Upper lobe of right lung (tissue), 1 donor: ENCODE measurements at regions not wholly inside any gene's neighbourhood (a gene's known extent, or its start where the extent isn't known, plus 50 kb on each side); places are given as distances from the start of the nearest gene placed in this dataset.

ENCODE experiments used
- ATAC-seq: fragments of 200-7000 bp; cut with Tn5 transposase; one replicate; pipeline ENCODE4 v1.9.1; 2020; ENCODE audit warnings: mild to moderate bottlenecking, moderate library complexity
- DNase-seq: peaks from one replicate; pipeline ENCODE4 v3.0.0-alpha.2; 2020
- H3K27ac ChIP-seq: fragments of 200-600 bp; one replicate; pipeline ENCODE4 v1.8.0; 2022
- H3K27me3 ChIP-seq: fragments of 200-600 bp; one replicate; pipeline ENCODE4 v1.8.0; 2022; ENCODE audit warnings: mild to moderate bottlenecking
- H3K36me3 ChIP-seq: fragments of 200-600 bp; one replicate; pipeline ENCODE4 v1.8.0; 2022
- H3K4me1 ChIP-seq: fragments of 200-600 bp; one replicate; pipeline ENCODE4 v1.8.0; 2022
- H3K4me3 ChIP-seq: fragments of 200-600 bp; one replicate; pipeline ENCODE4 v1.8.0; 2022; ENCODE audit warnings: mild to moderate bottlenecking
- H3K9me3 ChIP-seq: fragments of 200-600 bp; one replicate; pipeline ENCODE4 v1.8.0; 2022
- intact Hi-C: fragments of 100-400 bp; cut with DNase I; formaldehyde crosslinking; loops from one replicate; pipeline ENCODE4 v1.11.0; 2022
- TF ChIP-seq, protein P1 (sequence below): fragments of 200-600 bp; IDR thresholded peaks from one replicate; pipeline ENCODE4 v1.8.0; 2022; ENCODE audit warnings: antibody characterized with exemption
- donor health status: DM: no; HTN: yes; CAD: no; lungs with severe emphysema.

DNA sequence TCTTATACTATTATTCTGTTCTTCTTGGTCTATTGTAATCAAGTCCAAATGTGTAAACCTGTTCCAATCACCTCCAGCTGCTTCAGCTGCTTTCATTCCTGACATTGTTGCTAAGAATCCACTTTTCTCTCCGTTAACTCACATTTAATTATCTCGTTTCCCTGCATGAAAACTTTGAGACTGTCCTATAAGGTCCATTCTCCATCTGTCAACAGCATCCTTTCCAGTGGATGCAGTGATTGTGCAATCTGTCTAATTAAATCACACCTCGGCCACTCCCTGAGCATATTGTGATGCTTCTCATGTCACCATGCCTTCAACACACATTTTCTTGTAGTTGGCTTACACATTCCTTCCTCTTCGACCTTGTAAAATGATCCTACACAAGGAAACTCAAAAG lies 1626.9 kb upstream of the SLC10A2 start:
- ATAC-seq (no peak), DNase-seq (no peak)
- TF ChIP-seq, protein P1, sequence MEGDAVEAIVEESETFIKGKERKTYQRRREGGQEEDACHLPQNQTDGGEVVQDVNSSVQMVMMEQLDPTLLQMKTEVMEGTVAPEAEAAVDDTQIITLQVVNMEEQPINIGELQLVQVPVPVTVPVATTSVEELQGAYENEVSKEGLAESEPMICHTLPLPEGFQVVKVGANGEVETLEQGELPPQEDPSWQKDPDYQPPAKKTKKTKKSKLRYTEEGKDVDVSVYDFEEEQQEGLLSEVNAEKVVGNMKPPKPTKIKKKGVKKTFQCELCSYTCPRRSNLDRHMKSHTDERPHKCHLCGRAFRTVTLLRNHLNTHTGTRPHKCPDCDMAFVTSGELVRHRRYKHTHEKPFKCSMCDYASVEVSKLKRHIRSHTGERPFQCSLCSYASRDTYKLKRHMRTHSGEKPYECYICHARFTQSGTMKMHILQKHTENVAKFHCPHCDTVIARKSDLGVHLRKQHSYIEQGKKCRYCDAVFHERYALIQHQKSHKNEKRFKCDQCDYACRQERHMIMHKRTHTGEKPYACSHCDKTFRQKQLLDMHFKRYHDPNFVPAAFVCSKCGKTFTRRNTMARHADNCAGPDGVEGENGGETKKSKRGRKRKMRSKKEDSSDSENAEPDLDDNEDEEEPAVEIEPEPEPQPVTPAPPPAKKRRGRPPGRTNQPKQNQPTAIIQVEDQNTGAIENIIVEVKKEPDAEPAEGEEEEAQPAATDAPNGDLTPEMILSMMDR, result no peak
- intact Hi-C loops, result no loop called here
- no peak overlapping the region for H3K4me3 ChIP-seq
- no peak overlapping the region for H3K27ac ChIP-seq
- no peaks in the 10 kb centered on the region for H3K36me3 ChIP-seq
- no peaks in the 10 kb centered on the region for H3K9me3 ChIP-seq
- H3K4me1 ChIP-seq, result no peaks in the 10 kb centered on the region
- no peaks in the 10 kb centered on the region for H3K27me3 ChIP-seq

DNA sequence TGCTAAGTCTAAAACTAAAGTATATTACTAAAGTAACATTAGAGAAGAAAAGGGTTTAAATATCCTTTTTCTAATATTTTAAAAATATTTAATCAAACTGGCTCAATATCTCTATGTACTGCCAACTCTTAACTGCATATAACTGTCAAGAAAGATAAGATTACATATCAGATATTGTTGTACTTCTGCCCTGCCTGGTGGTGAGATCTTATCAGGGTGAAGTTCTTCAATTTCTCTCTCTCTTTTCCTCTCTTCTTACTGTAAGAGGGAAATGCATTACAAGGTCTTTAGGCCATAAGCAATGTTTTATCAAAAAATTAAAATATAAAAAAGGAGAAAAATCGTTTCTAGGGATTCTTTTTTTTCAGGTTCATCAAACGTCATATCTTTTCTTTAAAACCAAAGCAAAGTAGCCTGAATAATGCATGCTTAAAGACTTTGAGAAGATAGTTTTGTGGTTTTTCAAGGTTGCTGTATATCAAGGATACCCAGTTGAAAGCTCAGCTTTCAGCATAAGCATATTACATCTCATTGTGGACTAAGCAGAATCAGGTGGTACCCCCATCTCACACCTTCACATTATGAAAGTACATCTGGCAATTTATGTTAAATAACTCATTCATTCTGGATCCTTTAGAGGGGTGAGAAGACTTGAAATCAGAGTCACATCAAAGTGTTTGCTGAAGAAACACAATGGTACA lies 1625.7 kb upstream of the SLC10A2 start:
- no peak overlapping the region for H3K4me3 ChIP-seq
- no peaks in the 10 kb centered on the region for H3K27me3 ChIP-seq
- H3K9me3 ChIP-seq, result no peaks in the 10 kb centered on the region
- DNase-seq (no peak), ATAC-seq (no peak)
- no peaks in the 10 kb centered on the region for H3K4me1 ChIP-seq
- TF ChIP-seq, protein P1, result no peak
- no peak overlapping the region for H3K27ac ChIP-seq
- intact Hi-C loops, result no loop called here
- no peaks in the 10 kb centered on the region for H3K36me3 ChIP-seq

DNA sequence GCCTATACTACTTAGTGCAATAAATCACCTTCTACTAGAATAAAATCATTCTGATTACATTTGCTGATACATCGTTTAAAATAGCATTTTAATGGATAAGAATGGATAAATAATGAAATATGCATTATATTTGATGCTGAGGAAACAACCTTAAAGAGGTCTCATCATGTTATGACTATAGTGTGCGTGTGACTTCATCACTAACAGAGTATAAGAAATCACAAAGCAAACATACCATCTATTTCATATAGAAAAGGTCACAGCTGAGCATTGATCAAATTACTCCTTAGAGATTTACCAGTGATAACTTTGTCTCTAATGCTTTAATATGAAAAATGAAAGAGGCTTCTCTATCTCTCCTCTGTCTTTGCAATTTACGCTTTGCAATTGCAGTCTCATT lies 1620.3 kb upstream of the SLC10A2 start:
- no peak for ATAC-seq
- Histone ChIP-seq H3K36me3 (no peaks in the 10 kb centered on the region), H3K4me3 (no peak overlapping the region), H3K27ac (no peak overlapping the region), H3K4me1 (no peaks in the 10 kb centered on the region), H3K9me3 (no peaks in the 10 kb centered on the region), H3K27me3 (no peaks in the 10 kb centered on the region)
- intact Hi-C loops, result no loop called here
- no peak for DNase-seq
- TF ChIP-seq, protein P1, result no peak

DNA sequence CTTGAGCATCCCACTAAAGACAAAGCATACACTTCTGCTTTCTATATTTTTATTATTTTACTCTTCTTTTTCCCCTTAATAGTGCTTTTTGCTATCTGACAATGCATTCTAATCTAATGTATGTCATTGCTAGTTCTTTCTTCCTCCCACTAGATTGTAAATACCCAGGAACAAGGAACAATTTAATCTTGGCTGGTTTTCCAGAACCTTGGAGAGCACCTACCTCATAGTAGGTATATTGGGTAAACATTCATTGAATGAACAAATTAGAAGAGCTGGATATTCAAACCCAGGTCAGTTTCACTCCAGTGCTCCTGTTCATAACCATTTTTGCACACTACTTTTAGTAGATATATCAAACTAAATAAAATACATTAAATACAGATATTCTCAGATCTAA lies 1617.6 kb upstream of the SLC10A2 start:
- TF ChIP-seq, protein P1, result no peak
- no peaks in the 10 kb centered on the region for H3K4me1 ChIP-seq
- no peak for DNase-seq
- no peak overlapping the region for H3K4me3 ChIP-seq
- intact Hi-C loops, result no loop called here
- no peaks in the 10 kb centered on the region for H3K9me3 ChIP-seq
- no peak for ATAC-seq
- no peak overlapping the region for H3K27ac ChIP-seq
- no peaks in the 10 kb centered on the region for H3K27me3 ChIP-seq
- H3K36me3 ChIP-seq, result no peaks in the 10 kb centered on the region

DNA sequence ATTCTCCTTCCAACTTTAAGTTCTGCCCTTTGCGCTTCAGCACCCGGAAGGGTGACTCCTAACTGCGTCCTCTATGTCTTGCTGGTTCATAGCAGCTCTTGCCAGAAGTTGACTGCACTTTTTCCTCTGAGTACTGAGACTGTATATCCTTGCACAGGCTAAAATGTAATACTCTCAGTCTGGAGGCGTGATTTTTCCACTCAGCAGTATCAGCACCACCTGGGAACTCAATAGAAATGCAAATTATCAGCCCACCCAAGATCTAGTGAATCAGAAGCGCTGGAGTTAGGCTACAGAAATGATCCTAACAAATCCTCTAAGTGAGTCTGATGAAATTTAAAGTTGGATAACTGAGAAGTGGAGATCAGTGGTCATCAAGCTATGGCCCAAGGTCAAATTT lies 1611.9 kb upstream of the SLC10A2 start:
- no peak overlapping the region for H3K27ac ChIP-seq
- H3K9me3 ChIP-seq, result no peaks in the 10 kb centered on the region
- H3K36me3 ChIP-seq, result no peaks in the 10 kb centered on the region
- no peak overlapping the region for H3K4me3 ChIP-seq
- TF ChIP-seq, protein P1, result no peak
- H3K27me3 ChIP-seq, result no peaks in the 10 kb centered on the region
- no peak for ATAC-seq
- H3K4me1 ChIP-seq, result no peaks in the 10 kb centered on the region
- intact Hi-C loops, result no loop called here
- no peak for DNase-seq

DNA sequence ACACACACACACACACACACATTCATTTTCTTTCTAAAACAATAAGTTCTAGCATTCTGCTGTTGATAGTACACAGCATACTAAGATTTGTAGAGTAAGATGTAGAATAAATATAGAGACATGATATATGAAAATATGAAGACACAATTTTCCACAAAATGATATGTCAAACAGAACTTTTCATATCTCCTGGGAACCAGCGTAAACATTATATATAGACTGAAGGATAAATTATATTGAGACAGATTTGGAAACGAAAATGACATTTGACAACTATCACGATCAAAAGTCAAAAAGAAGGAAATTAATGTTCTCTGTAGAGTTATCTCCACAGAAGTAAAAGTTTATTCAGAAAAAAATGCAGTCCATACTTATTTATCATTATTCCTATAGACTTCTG lies 1605.7 kb upstream of the SLC10A2 start:
- H3K4me3 ChIP-seq, result no peak overlapping the region
- no peaks in the 10 kb centered on the region for H3K27me3 ChIP-seq
- no peaks in the 10 kb centered on the region for H3K9me3 ChIP-seq
- DNase-seq, result no peak
- no peak overlapping the region for H3K27ac ChIP-seq
- intact Hi-C loops, result no loop called here
- H3K36me3 ChIP-seq, result no peaks in the 10 kb centered on the region
- TF ChIP-seq, protein P1, result no peak
- ATAC-seq, result no peak
- no peaks in the 10 kb centered on the region for H3K4me1 ChIP-seq
